ENCODE measurements at regions not wholly inside any gene's neighbourhood (a gene's known extent, or its start where the extent isn't known, plus 50 kb on each side); places are given as distances from the start of the nearest gene placed in this dataset.

- no peak for TF ChIP-seq NBN (conservative IDR thresholded peaks at IDR 0.05)
- no peak for TF ChIP-seq ZFP36 (IDR thresholded peaks at IDR 0.05; ENCODE audit: borderline replicate concordance, low read depth, low read length, partially characterized antibody)
- no peak for TF ChIP-seq ZNF12 (CRISPR knock-in tag; IDR thresholded peaks at IDR 0.05)
- no peak for TF ChIP-seq MYNN (CRISPR knock-in tag; IDR thresholded peaks at IDR 0.05; ENCODE audit: low read depth)
- TF ChIP-seq XRCC5 (optimal IDR thresholded peaks at IDR 0.05; ENCODE audit: low read length): no peak
- no peak for TF ChIP-seq KLF6 (CRISPR knock-in tag; IDR thresholded peaks at IDR 0.05)
- no peak for TF ChIP-seq MXI1 (IDR thresholded peaks at IDR 0.05; ENCODE audit: borderline replicate concordance, low read depth, low read length)
- TF ChIP-seq CTCF (CRISPR knock-in tag; IDR thresholded peaks at IDR 0.05): no peak
Measured at GRCh38 chr17:79213305-79213704, 138.7 kb downstream of the ENGASE start.

Data from HepG2 (cell line).